C4-2B (cell line): ENCODE measurements at regions not wholly inside any gene's neighbourhood (a gene's known extent, or its start where the extent isn't known, plus 50 kb on each side); places are given as distances from the start of the nearest gene placed in this dataset.
A peak's percentile ranks its signal among the peaks of the same experiment; 100 is the strongest.

Experiments
- H3K27ac ChIP-seq: fragments of 450-650 bp; 2 replicates; pipeline ENCODE4 v1.5.1; 2017
- ZFX ChIP-seq: fragments of 450-650 bp; IDR thresholded peaks from 2 replicates; pipeline ENCODE4 v1.6.1; 2017
- TF ChIP-seq, protein P1 (sequence below): fragments of 450-650 bp; conservative IDR thresholded peaks from 2 replicates; pipeline ENCODE4 v1.5.1; 2017; ENCODE audit warnings: mild to moderate bottlenecking

DNA sequence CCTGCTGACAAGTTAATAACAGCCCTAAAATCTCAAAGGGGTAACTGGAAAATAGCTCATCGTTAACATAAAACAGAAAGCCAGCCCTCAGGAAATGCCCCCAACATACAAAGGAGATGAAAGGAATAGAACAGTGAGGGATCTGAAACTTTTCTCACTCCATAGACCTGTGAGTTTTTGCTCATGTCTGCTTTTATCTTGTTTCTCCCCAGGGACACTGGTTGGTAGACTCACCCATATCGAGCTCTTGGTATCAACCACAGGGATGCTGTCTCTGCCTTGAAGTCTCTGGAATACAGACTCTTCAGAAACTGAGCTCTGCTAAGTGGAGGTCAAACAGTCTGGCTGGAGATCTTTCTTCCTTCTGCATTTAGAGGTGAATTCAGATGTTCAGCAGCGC lies 77.4 kb upstream of the CAMK1G start:
- H3K27ac ChIP-seq, result no peak overlapping the region
- TF ChIP-seq ZFX, result no peak
- TF ChIP-seq, protein P1, sequence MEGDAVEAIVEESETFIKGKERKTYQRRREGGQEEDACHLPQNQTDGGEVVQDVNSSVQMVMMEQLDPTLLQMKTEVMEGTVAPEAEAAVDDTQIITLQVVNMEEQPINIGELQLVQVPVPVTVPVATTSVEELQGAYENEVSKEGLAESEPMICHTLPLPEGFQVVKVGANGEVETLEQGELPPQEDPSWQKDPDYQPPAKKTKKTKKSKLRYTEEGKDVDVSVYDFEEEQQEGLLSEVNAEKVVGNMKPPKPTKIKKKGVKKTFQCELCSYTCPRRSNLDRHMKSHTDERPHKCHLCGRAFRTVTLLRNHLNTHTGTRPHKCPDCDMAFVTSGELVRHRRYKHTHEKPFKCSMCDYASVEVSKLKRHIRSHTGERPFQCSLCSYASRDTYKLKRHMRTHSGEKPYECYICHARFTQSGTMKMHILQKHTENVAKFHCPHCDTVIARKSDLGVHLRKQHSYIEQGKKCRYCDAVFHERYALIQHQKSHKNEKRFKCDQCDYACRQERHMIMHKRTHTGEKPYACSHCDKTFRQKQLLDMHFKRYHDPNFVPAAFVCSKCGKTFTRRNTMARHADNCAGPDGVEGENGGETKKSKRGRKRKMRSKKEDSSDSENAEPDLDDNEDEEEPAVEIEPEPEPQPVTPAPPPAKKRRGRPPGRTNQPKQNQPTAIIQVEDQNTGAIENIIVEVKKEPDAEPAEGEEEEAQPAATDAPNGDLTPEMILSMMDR, result no peak

DNA sequence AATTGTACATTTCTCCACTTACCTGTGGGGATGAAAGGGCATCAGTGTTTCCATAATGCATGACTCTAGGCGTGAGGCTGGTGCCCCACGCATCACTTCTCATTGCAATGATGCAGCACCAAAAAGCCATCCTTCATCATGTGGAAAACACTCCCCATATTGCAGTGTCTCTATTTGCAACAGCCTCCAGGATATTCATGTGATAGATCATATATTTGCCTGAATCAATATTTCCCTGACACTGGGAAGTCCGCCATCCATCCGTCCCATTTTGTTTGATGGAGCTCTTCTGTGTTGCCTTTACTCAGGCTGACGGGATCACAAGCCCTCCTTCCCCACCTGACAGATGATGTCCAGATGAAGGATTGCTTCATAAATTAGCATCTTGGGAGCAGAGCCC lies 74.5 kb upstream of the CAMK1G start:
- no peak overlapping the region for H3K27ac ChIP-seq

GRCh38 chr1:209510063-209510462 lies 73.5 kb upstream of the CAMK1G start:
- no peak overlapping the region for H3K27ac ChIP-seq
- TF ChIP-seq, protein P1, result no peak
- no peak for TF ChIP-seq ZFX

More for the DNA sequence above, 74.5 kb upstream of the CAMK1G start:
- TF ChIP-seq, protein P1, result no peak
- no peak for TF ChIP-seq ZFX

DNA sequence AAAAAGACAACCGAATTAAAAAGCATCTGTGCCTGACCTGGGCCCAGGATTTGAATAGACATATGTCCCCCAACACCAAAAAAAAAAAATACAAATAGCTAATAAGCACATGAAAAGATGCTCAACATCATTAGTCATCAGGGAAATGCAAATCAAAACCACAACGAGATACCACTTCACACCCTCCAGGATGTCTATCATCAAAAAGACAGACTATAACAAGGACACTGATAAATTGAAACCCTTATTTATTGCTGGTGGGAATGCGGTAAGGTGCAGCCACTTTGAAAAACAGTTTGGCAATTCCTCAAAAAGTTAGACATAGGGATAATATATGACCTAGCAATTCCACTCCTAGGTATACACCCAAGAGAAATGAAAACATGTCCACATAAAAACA lies 72.3 kb upstream of the CAMK1G start:
- TF ChIP-seq ZFX, result no peak
- TF ChIP-seq, protein P1, result no peak
- no peak overlapping the region for H3K27ac ChIP-seq

DNA sequence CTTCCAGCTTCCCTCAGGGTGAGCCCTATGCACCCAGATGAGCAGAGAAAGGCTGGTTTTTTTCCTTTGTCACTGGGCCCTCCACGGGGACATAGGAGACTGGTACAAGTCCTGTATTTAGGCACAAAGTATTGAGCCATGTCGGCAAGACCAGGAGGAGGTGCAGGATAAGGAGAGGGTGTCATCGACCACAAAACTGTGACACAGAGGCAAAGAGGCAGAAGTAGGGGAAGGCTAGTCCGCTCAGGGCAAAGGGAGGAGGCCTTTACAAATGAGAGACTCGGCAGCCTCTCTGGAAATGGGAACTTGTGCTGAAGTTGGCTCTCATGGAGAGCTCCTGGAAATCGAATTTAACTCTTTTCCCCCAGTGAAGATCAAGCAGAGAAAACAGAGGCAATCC lies 70.7 kb upstream of the CAMK1G start:
- TF ChIP-seq, protein P1, result no peak
- no peak for TF ChIP-seq ZFX

GRCh38 chr1:209513226-209513625 lies 70.3 kb upstream of the CAMK1G start:
- no peak overlapping the region for H3K27ac ChIP-seq
- TF ChIP-seq, protein P1, result peak; percentile 75
- TF ChIP-seq ZFX, result no peak

More for the DNA sequence above, 70.7 kb upstream of the CAMK1G start:
- no peak overlapping the region for H3K27ac ChIP-seq

GRCh38 chr1:209516771-209517680 lies 66.5 kb upstream of the CAMK1G start:
- no peak overlapping the region for H3K27ac ChIP-seq
- no peak for TF ChIP-seq ZFX
- TF ChIP-seq, protein P1, result no peak
